ENCODE measurements at regions not wholly inside any gene's neighbourhood (a gene's known extent, or its start where the extent isn't known, plus 50 kb on each side); places are given as distances from the start of the nearest gene placed in this dataset.
A peak's percentile ranks its signal among the peaks of the same experiment; 100 is the strongest.

DNA sequence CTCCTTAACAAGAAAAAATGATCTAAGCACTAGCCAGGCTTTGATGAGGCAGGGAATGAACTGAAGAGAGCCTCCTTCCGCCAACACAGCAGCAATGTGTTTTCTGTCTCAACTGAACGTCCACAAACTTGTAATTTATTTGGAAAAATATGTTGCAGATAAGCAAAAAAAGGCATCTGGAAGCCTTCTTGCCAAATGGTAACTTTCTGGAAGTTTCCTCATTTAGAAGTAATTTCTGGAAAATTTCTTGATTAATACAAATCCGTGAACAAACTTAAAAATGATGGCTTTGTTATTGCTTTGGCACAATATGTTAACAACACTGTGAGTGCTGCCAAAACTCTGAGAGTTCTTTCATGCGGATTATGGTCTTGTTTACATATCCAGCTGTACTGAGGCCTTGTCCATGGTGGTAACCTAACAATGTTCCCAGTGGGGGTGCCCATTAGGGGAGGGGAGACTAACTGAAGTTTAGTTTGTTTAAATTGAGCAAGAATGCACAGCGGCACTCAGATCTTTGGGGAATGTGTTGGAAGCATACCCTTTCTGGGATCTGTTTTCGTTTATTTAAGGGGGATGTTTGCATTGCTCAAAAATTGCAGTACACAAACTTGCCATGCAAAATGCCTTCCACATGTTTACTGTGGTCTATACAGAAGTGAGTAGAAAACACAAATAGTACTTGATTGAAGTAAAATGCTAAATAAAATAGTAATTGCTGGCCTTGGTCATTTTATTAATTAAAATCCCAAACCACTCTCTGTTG lies 334.7 kb downstream of the NR2F1-AS1 start:
- ATAC-seq (peak; percentile 85), DNase-seq (ENCODE audit: low read depth, low spot score) (no peak)
- ChIA-PET CTCF (no interaction called here), POLR2A (no interaction called here)
- Histone ChIP-seq H3K27ac (ENCODE audit: low read length) (peak overlapping the region; percentile 93), H3K27me3 (ENCODE audit: control insufficient read depth, insufficient read depth, low read length) (no peaks in the 10 kb centered on the region), H3K9me3 (ENCODE audit: control insufficient read depth, insufficient read depth, low read depth, low read length) (no peaks in the 10 kb centered on the region), H3K36me3 (ENCODE audit: control insufficient read depth, insufficient read depth, low read length) (no peaks in the 10 kb centered on the region), H3K4me1 (ENCODE audit: control insufficient read depth, insufficient read depth, low read length) (peaks cover 53% of the 10 kb centered on the region), H3K4me3 (ENCODE audit: low read depth in 2 of 2, low read length in 2 of 2) (no peak overlapping the region)
- TF ChIP-seq, protein P1, sequence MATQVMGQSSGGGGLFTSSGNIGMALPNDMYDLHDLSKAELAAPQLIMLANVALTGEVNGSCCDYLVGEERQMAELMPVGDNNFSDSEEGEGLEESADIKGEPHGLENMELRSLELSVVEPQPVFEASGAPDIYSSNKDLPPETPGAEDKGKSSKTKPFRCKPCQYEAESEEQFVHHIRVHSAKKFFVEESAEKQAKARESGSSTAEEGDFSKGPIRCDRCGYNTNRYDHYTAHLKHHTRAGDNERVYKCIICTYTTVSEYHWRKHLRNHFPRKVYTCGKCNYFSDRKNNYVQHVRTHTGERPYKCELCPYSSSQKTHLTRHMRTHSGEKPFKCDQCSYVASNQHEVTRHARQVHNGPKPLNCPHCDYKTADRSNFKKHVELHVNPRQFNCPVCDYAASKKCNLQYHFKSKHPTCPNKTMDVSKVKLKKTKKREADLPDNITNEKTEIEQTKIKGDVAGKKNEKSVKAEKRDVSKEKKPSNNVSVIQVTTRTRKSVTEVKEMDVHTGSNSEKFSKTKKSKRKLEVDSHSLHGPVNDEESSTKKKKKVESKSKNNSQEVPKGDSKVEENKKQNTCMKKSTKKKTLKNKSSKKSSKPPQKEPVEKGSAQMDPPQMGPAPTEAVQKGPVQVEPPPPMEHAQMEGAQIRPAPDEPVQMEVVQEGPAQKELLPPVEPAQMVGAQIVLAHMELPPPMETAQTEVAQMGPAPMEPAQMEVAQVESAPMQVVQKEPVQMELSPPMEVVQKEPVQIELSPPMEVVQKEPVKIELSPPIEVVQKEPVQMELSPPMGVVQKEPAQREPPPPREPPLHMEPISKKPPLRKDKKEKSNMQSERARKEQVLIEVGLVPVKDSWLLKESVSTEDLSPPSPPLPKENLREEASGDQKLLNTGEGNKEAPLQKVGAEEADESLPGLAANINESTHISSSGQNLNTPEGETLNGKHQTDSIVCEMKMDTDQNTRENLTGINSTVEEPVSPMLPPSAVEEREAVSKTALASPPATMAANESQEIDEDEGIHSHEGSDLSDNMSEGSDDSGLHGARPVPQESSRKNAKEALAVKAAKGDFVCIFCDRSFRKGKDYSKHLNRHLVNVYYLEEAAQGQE (IDR thresholded peaks at IDR 0.05; ENCODE audit: insufficient read depth in 1 of 2, low read depth in 2 of 2, low read length in 1 of 2) = peak; percentile 74 to 78; a peak in 3 of 4 replicates
- TF ChIP-seq POLR2AphosphoS5 (IDR thresholded peaks at IDR 0.05; ENCODE audit: low read depth, low read length) (peak; percentile 88), TCF7L2 (IDR thresholded peaks at IDR 0.05; ENCODE audit: low read depth, low read length) (peak; percentile 100), SIN3A (IDR thresholded peaks at IDR 0.05; ENCODE audit: borderline replicate concordance, insufficient read depth, low read depth, low read length) (0 out of 2 replicates have a peak, but pooled peaks have one; percentile 46)
- TF ChIP-seq, protein P2, sequence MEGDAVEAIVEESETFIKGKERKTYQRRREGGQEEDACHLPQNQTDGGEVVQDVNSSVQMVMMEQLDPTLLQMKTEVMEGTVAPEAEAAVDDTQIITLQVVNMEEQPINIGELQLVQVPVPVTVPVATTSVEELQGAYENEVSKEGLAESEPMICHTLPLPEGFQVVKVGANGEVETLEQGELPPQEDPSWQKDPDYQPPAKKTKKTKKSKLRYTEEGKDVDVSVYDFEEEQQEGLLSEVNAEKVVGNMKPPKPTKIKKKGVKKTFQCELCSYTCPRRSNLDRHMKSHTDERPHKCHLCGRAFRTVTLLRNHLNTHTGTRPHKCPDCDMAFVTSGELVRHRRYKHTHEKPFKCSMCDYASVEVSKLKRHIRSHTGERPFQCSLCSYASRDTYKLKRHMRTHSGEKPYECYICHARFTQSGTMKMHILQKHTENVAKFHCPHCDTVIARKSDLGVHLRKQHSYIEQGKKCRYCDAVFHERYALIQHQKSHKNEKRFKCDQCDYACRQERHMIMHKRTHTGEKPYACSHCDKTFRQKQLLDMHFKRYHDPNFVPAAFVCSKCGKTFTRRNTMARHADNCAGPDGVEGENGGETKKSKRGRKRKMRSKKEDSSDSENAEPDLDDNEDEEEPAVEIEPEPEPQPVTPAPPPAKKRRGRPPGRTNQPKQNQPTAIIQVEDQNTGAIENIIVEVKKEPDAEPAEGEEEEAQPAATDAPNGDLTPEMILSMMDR (IDR thresholded peaks at IDR 0.05) = no peak
- in situ Hi-C loops (cut with HindIII; ENCODE audit: low pct_unique_long_range_greater_than_20kb, low sequenced_read_pairs) = no loop called here
- intact Hi-C loops (cut with micrococcal nuclease; ENCODE audit: unreplicated experiment) = no loop called here
- BruUV-seq (replicated peaks) = no TSS peak

DNA sequence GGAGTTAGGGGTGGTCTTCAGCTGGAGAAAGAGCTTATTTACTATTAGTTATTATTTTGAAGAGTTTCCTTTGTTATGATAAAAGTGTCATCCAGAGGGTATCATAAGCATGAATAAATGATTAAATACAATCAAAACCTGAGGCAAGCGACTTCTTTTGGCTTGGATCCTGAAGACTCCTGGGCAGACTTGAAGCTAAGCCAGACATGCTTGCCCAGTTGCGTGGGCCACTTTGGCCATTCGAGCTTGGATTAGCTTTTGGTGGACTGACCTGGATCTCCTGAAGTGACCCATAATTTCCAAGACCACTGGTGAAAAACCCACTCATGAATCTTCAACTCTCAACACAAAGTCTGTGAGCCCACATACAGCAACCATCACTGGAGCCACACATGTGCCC lies 335.8 kb downstream of the NR2F1-AS1 start:
- no TSS peak for BruUV-seq (replicated peaks)
- TF ChIP-seq POLR2AphosphoS5 (IDR thresholded peaks at IDR 0.05; ENCODE audit: low read depth, low read length) = no peak
- no peak for TF ChIP-seq TCF7L2 (IDR thresholded peaks at IDR 0.05; ENCODE audit: low read depth, low read length)
- no peak for TF ChIP-seq SIN3A (IDR thresholded peaks at IDR 0.05; ENCODE audit: borderline replicate concordance, insufficient read depth, low read depth, low read length)
- TF ChIP-seq, protein P1 (IDR thresholded peaks at IDR 0.05; ENCODE audit: insufficient read depth in 1 of 2, low read depth in 2 of 2, low read length in 1 of 2) = no peak
- TF ChIP-seq, protein P2 (IDR thresholded peaks at IDR 0.05) = no peak
- no peak for DNase-seq (ENCODE audit: low read depth, low spot score)
- Histone ChIP-seq H3K9me3 (ENCODE audit: control insufficient read depth, insufficient read depth, low read depth, low read length) (no peaks in the 10 kb centered on the region), H3K36me3 (ENCODE audit: control insufficient read depth, insufficient read depth, low read length) (no peaks in the 10 kb centered on the region), H3K27me3 (ENCODE audit: control insufficient read depth, insufficient read depth, low read length) (no peaks in the 10 kb centered on the region), H3K27ac (ENCODE audit: low read length) (peak overlapping the region; percentile 93), H3K4me1 (ENCODE audit: control insufficient read depth, insufficient read depth, low read length) (peaks cover 43% of the 10 kb centered on the region), H3K4me3 (ENCODE audit: low read depth in 2 of 2, low read length in 2 of 2) (no peak overlapping the region)
- in situ Hi-C loops (cut with HindIII; ENCODE audit: low pct_unique_long_range_greater_than_20kb, low sequenced_read_pairs) = no loop called here
- intact Hi-C loops (cut with micrococcal nuclease; ENCODE audit: unreplicated experiment) = no loop called here
- ATAC-seq = no peak
- CTCF ChIA-PET = no interaction called here
- POLR2A ChIA-PET = no interaction called here
